CD4-positive, alpha-beta T cell (primary cell): ENCODE measurements at regions not wholly inside any gene's neighbourhood (a gene's known extent, or its start where the extent isn't known, plus 50 kb on each side); places are given as distances from the start of the nearest gene placed in this dataset.

Experiments used
- ATAC-seq: fragments of 200-7000 bp; cut with Tn5 transposase; one replicate; pipeline ENCODE4 v1.10.0; 2022; ENCODE audit warnings: mild to moderate bottlenecking; ENCODE audit not compliant: poor library complexity
- CTCF ChIA-PET: fragments of 350-600 bp; sonication (Branson Sonifier 250); formaldehyde crosslinking; loops from one replicate; lab custom pipeline; 2021; ENCODE audit warnings: antibody characterized with exemption, inconsistent platforms; lab: Charles Lee
- POLR2A ChIA-PET: fragments of 350-600 bp; sonication (Branson Sonifier 250); formaldehyde crosslinking; loops from one replicate; lab custom pipeline; 2021; ENCODE audit warnings: antibody characterized with exemption, inconsistent platforms; lab: Charles Lee
- DNase-seq, 14 experiments: peaks; one replicate each; pipeline ENCODE4 v3.0.0-alpha.2; 2013 to 2020; ENCODE audit warnings: mixed read lengths in 2 of 14
- H3K27ac ChIP-seq, 2 donors: one replicate each; pipeline versions ENCODE4 v1.5.1 to v1.7.0; 2013; ENCODE audit warnings: low read length in 2 of 2, low read depth in 1 of 2, mild to moderate bottlenecking in 1 of 2
- H3K27me3 ChIP-seq, 2 experiments: 1 replicate in 1 of 2; 2 replicates in 1 of 2; pipeline versions ENCODE4 v1.6.1 to v1.7.0; 2013; ENCODE audit warnings: low read length in 2 of 2, control low read depth in 1 of 2, mild to moderate bottlenecking in 1 of 2, moderate library complexity in 1 of 2; ENCODE audit not compliant: insufficient read depth in 2 of 2, control insufficient read depth in 1 of 2
- H3K36me3 ChIP-seq: one replicate; pipeline ENCODE4 v1.6.1; 2013; ENCODE audit warnings: low read length, control low read depth; ENCODE audit not compliant: insufficient read depth
- H3K4me1 ChIP-seq: one replicate; pipeline ENCODE4 v1.6.1; 2013; ENCODE audit warnings: low read length, control low read depth; ENCODE audit not compliant: insufficient read depth
- H3K4me3 ChIP-seq: one replicate; pipeline ENCODE4 v1.5.1; 2013; ENCODE audit warnings: mild to moderate bottlenecking, low read length, moderate library complexity
- H3K9me3 ChIP-seq, 2 experiments: 1 replicate in 1 of 2; 2 replicates in 1 of 2; pipeline versions ENCODE4 v1.6.1 to v1.7.0; 2013; ENCODE audit warnings: low read length in 2 of 2, mild to moderate bottlenecking in 2 of 2, control low read depth in 1 of 2, moderate library complexity in 1 of 2; ENCODE audit not compliant: control insufficient read depth in 1 of 2, insufficient read depth in 1 of 2
- H3K27ac Mint-ChIP-seq: one replicate; pipeline ENCODE4 v1.8.0; 2020; ENCODE audit warnings: mixed read lengths
- H3K27me3 Mint-ChIP-seq: one replicate; pipeline ENCODE4 v1.8.0; 2021; ENCODE audit warnings: mixed read lengths
- H3K36me3 Mint-ChIP-seq: one replicate; pipeline ENCODE4 v1.8.0; 2021; ENCODE audit warnings: low read depth, mixed read lengths
- H3K4me1 Mint-ChIP-seq: one replicate; pipeline ENCODE4 v1.8.0; 2021; ENCODE audit warnings: low read depth, mixed read lengths
- H3K4me3 Mint-ChIP-seq: one replicate; pipeline ENCODE4 v1.8.0; 2020; ENCODE audit warnings: mild to moderate bottlenecking, mixed read lengths
- H3K9me3 Mint-ChIP-seq: one replicate; pipeline ENCODE4 v1.8.0; 2020; ENCODE audit warnings: mixed read lengths
- CTCF ChIP-seq: fragments of 200-600 bp; IDR thresholded peaks from one replicate; pipeline ENCODE4 v1.8.0; 2022; ENCODE audit warnings: antibody characterized with exemption, mild to moderate bottlenecking
- intact Hi-C, 2 experiments: fragments of 100-400 bp; cut with DNase I in 1 of 2; cut with micrococcal nuclease in 1 of 2; formaldehyde crosslinking; loops; one replicate each; pipeline versions ENCODE4 v1.15.1 to v1.9.0; 2023 to 2025; cut with DNase I, micrococcal nuclease

- ATAC-seq (no peak), DNase-seq (no peak)
- Histone ChIP-seq H3K9me3 (no peaks in the 10 kb centered on the region), H3K4me1 (no peaks in the 10 kb centered on the region), H3K27ac (no peak overlapping the region), H3K27me3 (no peaks in the 10 kb centered on the region), H3K36me3 (no peaks in the 10 kb centered on the region), H3K4me3 (no peak overlapping the region)
- Mint-ChIP-seq H3K27ac (no peak overlapping the region), H3K36me3 (no peaks in the 10 kb centered on the region), H3K4me1 (no peaks in the 10 kb centered on the region), H3K4me3 (no peak overlapping the region), H3K9me3 (no peaks in the 10 kb centered on the region), H3K27me3 (no peaks in the 10 kb centered on the region)
- no peak for TF ChIP-seq CTCF
- POLR2A ChIA-PET: no interaction called here
- CTCF ChIA-PET: no interaction called here
- intact Hi-C loops: no loop called here
Measured at GRCh38 chr12:45561488-45561887, 168.0 kb upstream of the ARID2 start.

- DNase-seq (no peak), ATAC-seq (no peak)
- intact Hi-C loops: no loop called here
- Histone ChIP-seq H3K9me3 (no peaks in the 10 kb centered on the region), H3K27ac (no peak overlapping the region), H3K4me3 (no peak overlapping the region), H3K36me3 (no peaks in the 10 kb centered on the region), H3K4me1 (no peaks in the 10 kb centered on the region), H3K27me3 (no peaks in the 10 kb centered on the region)
- CTCF ChIA-PET: no interaction called here
- H3K4me1 Mint-ChIP-seq: no peaks in the 10 kb centered on the region
- no peak overlapping the region for H3K27ac Mint-ChIP-seq
- H3K27me3 Mint-ChIP-seq: no peaks in the 10 kb centered on the region
- H3K4me3 Mint-ChIP-seq: no peak overlapping the region
- no peaks in the 10 kb centered on the region for H3K36me3 Mint-ChIP-seq
- POLR2A ChIA-PET: no interaction called here
- no peaks in the 10 kb centered on the region for H3K9me3 Mint-ChIP-seq
- no peak for TF ChIP-seq CTCF
Measured at GRCh38 chr12:45565590-45565989, 163.9 kb upstream of the ARID2 start.

GRCh38 chr12:45566257-45566656 lies 163.2 kb upstream of the ARID2 start:
- TF ChIP-seq CTCF: no peak
- H3K4me3 Mint-ChIP-seq: no peak overlapping the region
- no peaks in the 10 kb centered on the region for H3K27me3 Mint-ChIP-seq
- DNase-seq (no peak), ATAC-seq (no peak)
- no peaks in the 10 kb centered on the region for H3K36me3 ChIP-seq
- H3K27ac ChIP-seq: no peak overlapping the region
- H3K9me3 ChIP-seq: no peaks in the 10 kb centered on the region
- no peak overlapping the region for H3K4me3 ChIP-seq
- POLR2A ChIA-PET: no interaction called here
- intact Hi-C loops: no loop called here
- no peaks in the 10 kb centered on the region for H3K4me1 Mint-ChIP-seq
- no peak overlapping the region for H3K27ac Mint-ChIP-seq
- H3K36me3 Mint-ChIP-seq: no peaks in the 10 kb centered on the region
- no peaks in the 10 kb centered on the region for H3K9me3 Mint-ChIP-seq
- CTCF ChIA-PET: no interaction called here
- no peaks in the 10 kb centered on the region for H3K4me1 ChIP-seq
- no peaks in the 10 kb centered on the region for H3K27me3 ChIP-seq
